Anterior cingulate cortex (tissue), 58 donors: ENCODE measurements at regions not wholly inside any gene's neighbourhood (a gene's known extent, or its start where the extent isn't known, plus 50 kb on each side); places are given as distances from the start of the nearest gene placed in this dataset.

ENCODE experiments used
- DNase-seq, 58 donors: peaks; one replicate each; lab custom pipeline; 2025; lab: John Stamatoyannopoulos, UW

- no peak for DNase-seq
Observed at GRCh38 chr13:47831265-47831664, 169.8 kb downstream of the SUCLA2 start.

DNA sequence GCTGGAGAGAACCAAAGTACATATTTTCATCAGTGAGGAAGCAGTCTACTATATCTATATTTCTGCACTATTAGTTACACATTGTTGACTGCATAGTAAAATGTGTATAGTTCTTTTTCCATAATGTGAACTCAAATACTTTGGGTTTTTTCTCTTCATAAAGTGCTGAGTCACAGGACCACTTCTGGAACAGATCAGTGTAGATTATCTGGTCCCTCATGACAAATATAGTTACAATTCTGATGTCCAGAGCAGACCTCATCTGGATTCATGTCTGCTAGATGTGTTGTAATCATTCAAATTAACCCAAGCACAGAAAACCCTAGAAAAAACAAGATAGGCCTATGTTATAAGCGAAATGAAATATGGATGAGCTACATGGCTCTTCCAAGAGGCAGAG, 171.4 kb downstream of the SUCLA2 start:
- no peak for DNase-seq

- no peak for DNase-seq
Observed at GRCh38 chr13:47826471-47826870, 174.6 kb downstream of the SUCLA2 start.

- no peak for DNase-seq
Observed at GRCh38 chr13:47822036-47822435, 179.0 kb downstream of the SUCLA2 start.

- DNase-seq: no peak
Observed at GRCh38 chr13:47816831-47817230, 184.2 kb downstream of the SUCLA2 start.

GRCh38 chr13:47813718-47814117, 187.4 kb downstream of the SUCLA2 start:
- peak in 1 of 58 donors; percentile 2 for DNase-seq

DNA sequence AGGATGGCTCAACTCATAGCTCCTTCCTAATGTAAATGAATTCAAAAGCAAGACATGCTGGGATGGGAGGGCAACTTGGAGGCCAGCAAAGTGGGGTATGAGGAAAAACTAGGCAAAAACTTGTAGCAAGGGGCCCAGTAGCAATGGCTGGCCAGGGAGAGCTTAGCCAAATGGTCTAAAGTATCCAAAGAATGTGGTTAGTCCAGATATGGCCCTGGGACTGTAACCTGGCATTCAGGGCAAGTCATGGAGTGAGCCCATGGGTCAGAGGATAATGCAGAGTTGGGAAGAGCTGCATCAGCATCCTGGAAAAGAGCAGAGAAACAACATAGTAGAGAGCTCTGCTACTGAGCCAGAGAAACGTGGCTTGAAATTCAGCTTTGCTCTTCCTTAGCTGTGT, 191.7 kb downstream of the SUCLA2 start:
- DNase-seq: no peak

DNA sequence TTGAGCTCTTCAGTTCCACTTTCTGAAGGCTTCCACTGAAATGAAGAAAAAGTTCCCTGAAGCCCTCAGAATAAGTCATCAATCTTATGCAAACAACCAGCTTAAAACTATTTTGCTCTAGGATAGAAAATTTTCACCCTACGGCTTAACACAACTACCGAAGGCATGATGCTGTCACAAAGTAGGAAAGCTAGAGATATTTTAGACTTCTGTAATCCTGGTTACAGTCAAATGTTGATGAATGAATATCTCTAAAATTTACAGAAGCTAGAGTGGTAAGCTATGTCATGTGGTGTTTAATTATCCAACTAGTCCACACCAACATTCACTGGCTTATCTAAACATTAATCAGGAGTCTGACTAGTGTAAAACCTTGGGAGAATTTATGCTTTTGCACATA, 197.9 kb downstream of the SUCLA2 start:
- DNase-seq: no peak

DNA sequence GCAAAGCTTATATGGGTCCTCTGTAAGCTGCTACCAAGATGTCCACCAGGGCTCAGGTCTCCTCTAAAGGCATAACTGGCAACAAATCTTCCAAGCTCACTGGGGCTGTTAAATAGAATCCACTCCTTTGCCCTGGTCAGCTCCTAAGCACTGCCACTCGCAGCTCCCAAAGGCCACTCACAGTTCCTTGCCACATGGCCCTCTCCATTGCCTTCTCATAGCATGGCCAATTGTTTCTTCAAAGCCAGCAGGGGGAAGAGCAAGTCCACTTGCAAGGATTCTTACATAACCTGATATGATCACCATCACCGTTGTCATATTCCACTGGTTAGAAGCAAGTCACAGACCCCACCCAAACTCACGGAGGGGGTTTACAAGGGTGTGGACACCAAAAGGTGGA, 199.5 kb downstream of the SUCLA2 start:
- no peak for DNase-seq

DNA sequence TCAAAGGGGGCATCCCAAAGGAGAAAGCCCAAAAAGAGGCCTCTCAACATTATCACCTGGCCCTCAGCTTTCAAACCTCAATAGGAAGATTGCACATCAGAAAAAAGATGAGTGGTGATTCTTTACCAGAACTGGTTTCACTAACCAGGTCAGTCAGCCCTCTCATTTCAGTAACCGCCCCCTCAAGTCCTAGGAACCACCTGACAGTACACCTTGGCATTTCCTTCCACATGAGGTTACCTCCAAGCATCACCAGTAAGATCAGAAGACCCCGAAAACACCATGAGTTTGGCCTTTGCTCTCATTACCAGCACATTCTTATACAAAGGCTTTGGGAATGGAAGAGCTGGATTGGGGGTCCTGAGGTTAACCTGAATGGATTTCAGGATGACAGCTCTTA, 200.5 kb downstream of the SUCLA2 start:
- DNase-seq: no peak

DNA sequence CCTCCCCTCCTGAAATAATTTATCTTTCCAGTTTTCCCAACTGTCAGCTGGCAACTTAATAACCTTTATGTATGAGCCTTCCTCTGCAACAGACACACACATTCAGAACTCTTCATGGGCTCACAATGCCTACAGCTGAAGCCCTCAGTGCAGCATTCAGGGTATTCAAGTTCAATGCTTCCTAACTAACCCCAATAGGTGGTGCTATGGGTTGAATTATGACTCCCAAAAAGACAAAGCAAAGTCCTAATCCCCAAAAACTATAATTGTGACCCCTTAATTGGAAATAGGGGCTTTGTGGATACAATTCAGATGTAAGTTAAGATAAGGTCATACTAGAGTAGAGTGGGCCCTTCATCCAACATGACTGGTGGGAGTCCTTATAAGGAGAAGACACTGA, 202.2 kb downstream of the SUCLA2 start:
- no peak for DNase-seq

- peak in 1 of 58 donors; percentile 1 for DNase-seq
Observed at GRCh38 chr13:47798194-47798593, 202.9 kb downstream of the SUCLA2 start.

- peak in 8 of 58 donors; percentile 1 to 24 (median 8) for DNase-seq
Observed at GRCh38 chr13:47796816-47797215, 204.3 kb downstream of the SUCLA2 start.

- no peak for DNase-seq
Observed at GRCh38 chr13:47794963-47795362, 206.1 kb downstream of the SUCLA2 start.

GRCh38 chr13:47790755-47791154, 210.3 kb downstream of the SUCLA2 start:
- DNase-seq: no peak

DNA sequence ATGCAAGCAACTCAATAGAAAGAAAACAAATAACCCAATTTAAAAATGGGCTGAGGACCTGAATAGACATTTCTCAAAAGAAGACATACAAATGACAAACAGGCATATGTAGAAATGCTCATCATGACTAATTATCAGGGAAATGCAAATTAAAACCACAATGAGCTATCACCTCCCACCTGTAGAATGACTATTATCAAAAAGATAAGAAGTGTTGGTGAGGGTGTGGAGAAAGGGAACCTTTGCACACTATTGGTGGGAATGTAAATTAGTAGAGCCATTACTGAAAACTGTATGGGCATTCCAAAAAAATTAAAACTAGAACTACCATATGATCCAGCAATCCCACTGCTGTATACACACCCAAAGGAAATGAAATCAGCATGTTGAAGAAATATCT, 212.2 kb downstream of the SUCLA2 start:
- no peak for DNase-seq

GRCh38 chr13:47774671-47774994, 226.4 kb downstream of the SUCLA2 start:
- DNase-seq: no peak

DNA sequence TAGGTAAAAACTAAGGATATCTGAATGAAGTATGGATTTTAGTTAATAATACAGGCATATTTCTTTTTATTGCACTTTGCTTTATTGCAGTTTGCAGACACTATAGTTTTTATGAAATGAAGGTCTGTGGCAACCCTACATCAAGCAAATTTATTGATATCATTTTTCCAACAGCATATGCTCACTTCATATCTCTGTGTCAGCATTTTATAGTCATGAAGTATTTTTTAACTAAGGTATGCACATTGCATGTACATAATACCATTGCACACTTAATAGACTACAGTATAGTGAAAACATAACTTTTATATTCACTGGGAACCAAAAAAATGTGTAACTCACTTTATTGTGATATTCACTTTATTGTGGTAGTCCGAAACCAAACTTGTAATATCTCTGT, 236.3 kb downstream of the SUCLA2 start:
- no peak for DNase-seq

DNA sequence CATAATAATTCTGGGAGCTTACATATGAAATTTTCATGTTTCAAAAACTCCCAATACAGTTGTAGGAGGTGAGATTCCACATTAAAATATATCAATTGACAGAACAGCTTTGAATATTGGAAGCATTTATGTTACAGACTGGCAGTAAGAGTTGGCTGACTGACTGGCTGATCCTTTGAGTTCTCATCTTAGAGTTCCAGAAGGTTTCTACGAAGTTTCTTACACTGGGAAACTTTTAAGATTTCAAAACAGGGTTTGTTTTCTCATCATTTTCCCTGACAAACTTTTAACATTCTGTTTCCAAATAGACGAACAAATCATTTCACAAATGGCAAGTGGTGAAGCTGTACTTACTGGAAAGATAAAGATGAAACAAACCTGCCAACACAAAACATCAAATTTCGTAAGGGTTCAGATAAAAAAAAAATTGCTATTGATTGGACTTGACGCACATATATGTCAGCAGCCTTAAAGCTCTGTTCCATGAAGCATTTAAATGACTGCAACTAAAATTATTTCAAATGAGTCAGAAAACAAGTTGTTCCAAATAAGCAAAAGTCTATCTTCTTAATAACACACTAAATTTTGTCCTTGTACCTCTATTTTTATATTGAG, 243.5 kb downstream of the SUCLA2 start:
- DNase-seq: no peak

DNA sequence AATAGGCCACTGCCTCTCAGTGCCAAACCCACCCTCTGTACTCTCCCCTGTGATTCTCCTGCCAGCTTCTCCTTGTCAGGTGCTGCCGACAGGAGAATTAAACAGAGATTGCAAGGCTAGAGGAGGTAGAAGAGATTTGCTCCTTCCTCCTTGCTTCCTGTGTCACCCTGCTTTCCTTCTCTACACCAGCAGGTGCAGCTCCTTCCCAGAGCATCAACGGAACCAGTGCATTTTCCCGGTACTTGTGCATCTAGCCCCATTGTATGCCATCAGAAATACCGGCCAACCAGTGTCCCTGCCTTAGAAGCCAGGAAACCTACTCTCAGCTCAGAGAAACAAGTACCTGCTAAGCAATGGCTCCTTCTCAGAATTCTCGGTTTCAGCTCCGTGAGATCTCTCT, 253.2 kb downstream of the SUCLA2 start:
- no peak for DNase-seq

GRCh38 chr13:47726394-47726793, 274.7 kb downstream of the SUCLA2 start:
- no peak for DNase-seq

GRCh38 chr13:47723898-47724297, 277.2 kb downstream of the SUCLA2 start:
- no peak for DNase-seq

- DNase-seq: no peak
Observed at GRCh38 chr13:47719164-47719563, 281.9 kb downstream of the SUCLA2 start.
